SK-N-SH treated with all-trans-retinoic acid at 6 μM for 48 hours (cell line): ENCODE measurements at regions not wholly inside any gene's neighbourhood (a gene's known extent, or its start where the extent isn't known, plus 50 kb on each side); places are given as distances from the start of the nearest gene placed in this dataset.

Experiments used
- ATAC-seq: fragments of 200-7000 bp; cut with Tn5 transposase; 3 replicates; pipeline ENCODE4 v1.9.1; 2020; ENCODE audit warnings: mild to moderate bottlenecking, moderate library complexity
- ARNTL ChIP-seq: fragments of 450-650 bp; formaldehyde crosslinking; IDR thresholded peaks from 2 replicates; pipeline ENCODE4 v1.5.0; 2020; ENCODE audit warnings: low read depth, mild to moderate bottlenecking, moderate library complexity, borderline replicate concordance
- CSDC2 ChIP-seq: fragments of 250-450 bp; sonication (Bioruptor Pico); IDR thresholded peaks from 2 replicates; pipeline ENCODE4 v1.5.0; 2020; ENCODE audit warnings: mild to moderate bottlenecking, moderate library complexity
- ESRRG ChIP-seq: fragments of 250-450 bp; sonication (Bioruptor Pico); IDR thresholded peaks from 2 replicates; pipeline ENCODE4 v1.6.1; 2021; ENCODE audit warnings: mild to moderate bottlenecking
- GLIS3 ChIP-seq: fragments of 250-450 bp; sonication (Bioruptor Pico); IDR thresholded peaks from 2 replicates; pipeline ENCODE4 v1.5.0; 2020; ENCODE audit warnings: mild to moderate bottlenecking, moderate library complexity
- ISL1 ChIP-seq: fragments of 250-450 bp; sonication (Bioruptor Pico); IDR thresholded peaks from 2 replicates; pipeline ENCODE4 v2.1.2; 2022; ENCODE audit warnings: mild to moderate bottlenecking, moderate library complexity
- OSR1 ChIP-seq: fragments of 250-450 bp; sonication (Bioruptor Pico); IDR thresholded peaks from 2 replicates; pipeline ENCODE4 v1.8.0; 2022; ENCODE audit warnings: moderate library complexity, mild to moderate bottlenecking, inconsistent platforms
- SNAI2 ChIP-seq: fragments of 250-450 bp; sonication (Bioruptor Pico); IDR thresholded peaks from 2 replicates; pipeline ENCODE4 v1.5.0; 2020; ENCODE audit warnings: mild to moderate bottlenecking, moderate library complexity
- TCF4 ChIP-seq: fragments of 250-450 bp; sonication (Bioruptor Pico); IDR thresholded peaks from 2 replicates; pipeline ENCODE4 v1.8.0; 2021; ENCODE audit warnings: mild to moderate bottlenecking, moderate library complexity, borderline replicate concordance
- TOX ChIP-seq: fragments of 250-450 bp; sonication (Bioruptor Pico); IDR thresholded peaks from 2 replicates; pipeline ENCODE4 v1.8.0; 2021; ENCODE audit warnings: mild to moderate bottlenecking, moderate library complexity, borderline replicate concordance
- ZC3H10 ChIP-seq: fragments of 250-450 bp; sonication (Bioruptor Pico); IDR thresholded peaks from 2 replicates; pipeline ENCODE4 v1.5.1; 2021; ENCODE audit warnings: mild to moderate bottlenecking, moderate library complexity
- ZFP3 ChIP-seq: fragments of 250-450 bp; sonication (Bioruptor Pico); IDR thresholded peaks from 2 replicates; pipeline ENCODE4 v1.5.0; 2020; ENCODE audit warnings: mild to moderate bottlenecking, moderate library complexity
- ZNF565 ChIP-seq: fragments of 450-650 bp; formaldehyde crosslinking; conservative IDR thresholded peaks from 2 replicates; pipeline ENCODE4 v1.5.0; 2020; ENCODE audit warnings: low read depth, mild to moderate bottlenecking, moderate library complexity
- ZNF70 ChIP-seq: fragments of 450-650 bp; formaldehyde crosslinking; IDR thresholded peaks from 2 replicates; pipeline ENCODE4 v1.5.0; 2020; ENCODE audit warnings: mild to moderate bottlenecking, moderate library complexity
- ZNF8 ChIP-seq: fragments of 450-650 bp; formaldehyde crosslinking; IDR thresholded peaks from 2 replicates; pipeline ENCODE4 v1.5.0; 2020; ENCODE audit warnings: mild to moderate bottlenecking, moderate library complexity
- TF ChIP-seq, protein P1 (sequence below): fragments of 250-450 bp; sonication (Bioruptor Pico); IDR thresholded peaks from 2 replicates; pipeline ENCODE4 v1.5.0; 2020; ENCODE audit warnings: mild to moderate bottlenecking, moderate library complexity
- TF ChIP-seq, protein P2 (sequence below): fragments of 250-450 bp; sonication (Bioruptor Pico); IDR thresholded peaks from 2 replicates; pipeline ENCODE4 v1.5.1; 2020; ENCODE audit warnings: low read depth, mild to moderate bottlenecking, moderate library complexity
- TF ChIP-seq, protein P3 (sequence below): fragments of 250-450 bp; sonication (Bioruptor Pico); IDR thresholded peaks from 2 replicates; pipeline ENCODE4 v1.8.0; 2021; ENCODE audit warnings: low read depth, mild to moderate bottlenecking, moderate library complexity, borderline replicate concordance
- TF ChIP-seq, protein P4 (sequence below): fragments of 250-450 bp; sonication (Bioruptor Pico); IDR thresholded peaks from 2 replicates; pipeline ENCODE4 v1.5.1; 2021; ENCODE audit warnings: mild to moderate bottlenecking, moderate library complexity

DNA sequence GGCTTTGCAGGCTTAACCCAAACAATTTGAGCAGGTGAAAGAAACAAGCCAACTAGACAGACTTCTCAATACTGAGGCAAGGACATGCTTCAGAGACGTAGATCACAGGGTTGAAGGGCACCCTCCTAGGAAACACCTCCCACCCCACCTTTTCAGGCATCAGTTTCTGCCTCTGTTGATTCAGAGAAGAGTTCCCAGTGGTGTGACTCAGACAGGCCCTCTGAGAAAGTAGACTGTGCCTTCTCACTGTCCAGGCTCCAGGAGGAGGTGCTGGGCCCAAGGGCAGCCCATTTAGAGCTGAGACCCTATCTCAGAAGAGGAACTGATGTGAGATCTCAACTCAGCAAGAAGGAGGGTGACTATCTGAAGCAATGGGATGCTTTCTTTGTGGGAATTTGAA lies 108.1 kb downstream of the FAM50B start:
- no peak for TF ChIP-seq TOX
- TF ChIP-seq, protein P1, sequence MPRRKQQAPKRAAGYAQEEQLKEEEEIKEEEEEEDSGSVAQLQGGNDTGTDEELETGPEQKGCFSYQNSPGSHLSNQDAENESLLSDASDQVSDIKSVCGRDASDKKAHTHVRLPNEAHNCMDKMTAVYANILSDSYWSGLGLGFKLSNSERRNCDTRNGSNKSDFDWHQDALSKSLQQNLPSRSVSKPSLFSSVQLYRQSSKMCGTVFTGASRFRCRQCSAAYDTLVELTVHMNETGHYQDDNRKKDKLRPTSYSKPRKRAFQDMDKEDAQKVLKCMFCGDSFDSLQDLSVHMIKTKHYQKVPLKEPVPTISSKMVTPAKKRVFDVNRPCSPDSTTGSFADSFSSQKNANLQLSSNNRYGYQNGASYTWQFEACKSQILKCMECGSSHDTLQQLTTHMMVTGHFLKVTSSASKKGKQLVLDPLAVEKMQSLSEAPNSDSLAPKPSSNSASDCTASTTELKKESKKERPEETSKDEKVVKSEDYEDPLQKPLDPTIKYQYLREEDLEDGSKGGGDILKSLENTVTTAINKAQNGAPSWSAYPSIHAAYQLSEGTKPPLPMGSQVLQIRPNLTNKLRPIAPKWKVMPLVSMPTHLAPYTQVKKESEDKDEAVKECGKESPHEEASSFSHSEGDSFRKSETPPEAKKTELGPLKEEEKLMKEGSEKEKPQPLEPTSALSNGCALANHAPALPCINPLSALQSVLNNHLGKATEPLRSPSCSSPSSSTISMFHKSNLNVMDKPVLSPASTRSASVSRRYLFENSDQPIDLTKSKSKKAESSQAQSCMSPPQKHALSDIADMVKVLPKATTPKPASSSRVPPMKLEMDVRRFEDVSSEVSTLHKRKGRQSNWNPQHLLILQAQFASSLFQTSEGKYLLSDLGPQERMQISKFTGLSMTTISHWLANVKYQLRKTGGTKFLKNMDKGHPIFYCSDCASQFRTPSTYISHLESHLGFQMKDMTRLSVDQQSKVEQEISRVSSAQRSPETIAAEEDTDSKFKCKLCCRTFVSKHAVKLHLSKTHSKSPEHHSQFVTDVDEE (CRISPR knock-in tag) = no peak
- TF ChIP-seq ZNF70 (CRISPR knock-in tag) = no peak
- TF ChIP-seq, protein P2, sequence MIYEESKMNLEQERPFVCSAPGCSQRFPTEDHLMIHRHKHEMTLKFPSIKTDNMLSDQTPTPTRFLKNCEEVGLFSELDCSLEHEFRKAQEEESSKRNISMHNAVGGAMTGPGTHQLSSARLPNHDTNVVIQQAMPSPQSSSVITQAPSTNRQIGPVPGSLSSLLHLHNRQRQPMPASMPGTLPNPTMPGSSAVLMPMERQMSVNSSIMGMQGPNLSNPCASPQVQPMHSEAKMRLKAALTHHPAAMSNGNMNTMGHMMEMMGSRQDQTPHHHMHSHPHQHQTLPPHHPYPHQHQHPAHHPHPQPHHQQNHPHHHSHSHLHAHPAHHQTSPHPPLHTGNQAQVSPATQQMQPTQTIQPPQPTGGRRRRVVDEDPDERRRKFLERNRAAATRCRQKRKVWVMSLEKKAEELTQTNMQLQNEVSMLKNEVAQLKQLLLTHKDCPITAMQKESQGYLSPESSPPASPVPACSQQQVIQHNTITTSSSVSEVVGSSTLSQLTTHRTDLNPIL (CRISPR knock-in tag) = no peak
- no peak for TF ChIP-seq ISL1
- TF ChIP-seq ESRRG (CRISPR knock-in tag) = no peak
- no peak; the same call in 2 of the 3 replicates for ATAC-seq

DNA sequence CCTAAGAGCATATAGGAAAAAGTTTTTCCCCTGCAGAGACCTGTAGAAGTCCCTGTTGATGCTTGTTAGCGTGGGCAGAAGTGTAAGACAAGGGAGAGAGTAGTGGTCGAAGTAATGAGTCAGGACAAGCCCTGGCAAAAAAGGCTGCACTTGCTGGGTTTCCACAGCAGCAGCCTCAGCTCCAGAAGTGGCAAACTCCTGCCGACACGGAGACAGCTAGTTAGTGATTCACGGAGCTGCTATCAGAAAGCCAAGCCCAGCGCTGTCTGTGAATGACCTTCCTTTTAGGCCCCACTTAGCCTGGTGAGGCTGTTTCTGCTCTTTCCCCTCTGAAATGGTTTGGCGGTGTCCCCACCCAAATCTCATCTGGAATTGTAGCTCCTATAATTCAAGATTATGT lies 109.1 kb downstream of the FAM50B start:
- ATAC-seq = no peak
- TF ChIP-seq GLIS3 (no peak), ISL1 (no peak), ZNF70 (CRISPR knock-in tag) (no peak), SNAI2 (no peak), ZNF565 (no peak), ZFP3 (CRISPR knock-in tag) (no peak), ZNF8 (CRISPR knock-in tag) (no peak), ARNTL (CRISPR knock-in tag) (no peak), OSR1 (no peak), CSDC2 (CRISPR knock-in tag) (no peak), ESRRG (CRISPR knock-in tag) (no peak), ZC3H10 (CRISPR knock-in tag) (no peak), TCF4 (no peak), TOX (no peak)
- TF ChIP-seq, protein P1 (CRISPR knock-in tag) = no peak
- TF ChIP-seq, protein P2 (CRISPR knock-in tag) = no peak
- TF ChIP-seq, protein P3, sequence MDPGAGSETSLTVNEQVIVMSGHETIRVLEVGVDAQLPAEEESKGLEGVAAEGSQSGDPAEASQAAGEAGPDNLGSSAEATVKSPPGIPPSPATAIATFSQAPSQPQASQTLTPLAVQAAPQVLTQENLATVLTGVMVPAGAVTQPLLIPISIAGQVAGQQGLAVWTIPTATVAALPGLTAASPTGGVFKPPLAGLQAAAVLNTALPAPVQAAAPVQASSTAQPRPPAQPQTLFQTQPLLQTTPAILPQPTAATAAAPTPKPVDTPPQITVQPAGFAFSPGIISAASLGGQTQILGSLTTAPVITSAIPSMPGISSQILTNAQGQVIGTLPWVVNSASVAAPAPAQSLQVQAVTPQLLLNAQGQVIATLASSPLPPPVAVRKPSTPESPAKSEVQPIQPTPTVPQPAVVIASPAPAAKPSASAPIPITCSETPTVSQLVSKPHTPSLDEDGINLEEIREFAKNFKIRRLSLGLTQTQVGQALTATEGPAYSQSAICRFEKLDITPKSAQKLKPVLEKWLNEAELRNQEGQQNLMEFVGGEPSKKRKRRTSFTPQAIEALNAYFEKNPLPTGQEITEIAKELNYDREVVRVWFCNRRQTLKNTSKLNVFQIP = no peak
- TF ChIP-seq, protein P4, sequence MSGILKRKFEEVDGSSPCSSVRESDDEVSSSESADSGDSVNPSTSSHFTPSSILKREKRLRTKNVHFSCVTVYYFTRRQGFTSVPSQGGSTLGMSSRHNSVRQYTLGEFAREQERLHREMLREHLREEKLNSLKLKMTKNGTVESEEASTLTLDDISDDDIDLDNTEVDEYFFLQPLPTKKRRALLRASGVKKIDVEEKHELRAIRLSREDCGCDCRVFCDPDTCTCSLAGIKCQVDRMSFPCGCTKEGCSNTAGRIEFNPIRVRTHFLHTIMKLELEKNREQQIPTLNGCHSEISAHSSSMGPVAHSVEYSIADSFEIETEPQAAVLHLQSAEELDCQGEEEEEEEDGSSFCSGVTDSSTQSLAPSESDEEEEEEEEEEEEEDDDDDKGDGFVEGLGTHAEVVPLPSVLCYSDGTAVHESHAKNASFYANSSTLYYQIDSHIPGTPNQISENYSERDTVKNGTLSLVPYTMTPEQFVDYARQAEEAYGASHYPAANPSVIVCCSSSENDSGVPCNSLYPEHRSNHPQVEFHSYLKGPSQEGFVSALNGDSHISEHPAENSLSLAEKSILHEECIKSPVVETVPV (CRISPR knock-in tag) = no peak

DNA sequence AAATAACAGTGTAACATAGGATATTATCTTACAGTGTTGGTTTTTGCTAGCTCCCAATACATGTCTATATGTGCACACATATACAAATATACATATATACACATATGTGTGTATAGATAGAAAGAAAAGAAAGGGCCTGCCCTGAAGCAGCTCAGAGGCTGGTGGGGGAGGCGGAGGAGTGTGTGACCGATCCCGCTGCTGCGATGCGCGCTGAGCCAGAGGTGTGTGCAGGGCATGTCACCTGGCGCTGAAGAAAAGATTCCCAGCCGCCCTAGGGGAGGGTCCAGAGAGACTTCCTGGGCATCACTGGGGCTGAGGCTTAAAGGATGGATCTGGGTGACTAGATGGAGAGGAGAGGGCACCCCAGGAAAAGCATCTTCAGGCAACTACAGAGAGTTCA lies 110.2 kb downstream of the FAM50B start:
- TF ChIP-seq, protein P3 = no peak
- ATAC-seq = no peak
